Hippocampal formation (tissue), 2 donors: ENCODE measurements at regions not wholly inside any gene's neighbourhood (a gene's known extent, or its start where the extent isn't known, plus 50 kb on each side); places are given as distances from the start of the nearest gene placed in this dataset.

Experiments used
- DNase-seq, 2 donors: peaks; one replicate each; lab custom pipeline; 2025; lab: John Stamatoyannopoulos, UW

- DNase-seq = no peak
Observed at GRCh38 chr1:58000116-58000515, 546.4 kb downstream of the OMA1 start.

GRCh38 chr1:57996400-57996799 is 550.1 kb downstream of the OMA1 start:
- DNase-seq = no peak

GRCh38 chr1:57991289-57991688 is 555.2 kb downstream of the OMA1 start:
- no peak for DNase-seq

- DNase-seq = no peak
Observed at GRCh38 chr1:57989877-57990276, 556.6 kb downstream of the OMA1 start.

GRCh38 chr1:57987523-57987922 is 559.0 kb downstream of the OMA1 start:
- no peak for DNase-seq

GRCh38 chr1:57986432-57986831 is 560.1 kb downstream of the OMA1 start:
- DNase-seq = no peak

- no peak for DNase-seq
Observed at GRCh38 chr1:57984277-57984676, 560.4 kb upstream of the DAB1 start.

- DNase-seq = no peak
Observed at GRCh38 chr1:57983441-57983840, 559.6 kb upstream of the DAB1 start.

GRCh38 chr1:57982852-57983251 is 559.0 kb upstream of the DAB1 start:
- DNase-seq = no peak

GRCh38 chr1:57976216-57976615 is 552.4 kb upstream of the DAB1 start:
- no peak for DNase-seq

GRCh38 chr1:57968321-57968720 is 544.5 kb upstream of the DAB1 start:
- DNase-seq = no peak

GRCh38 chr1:57966751-57967406 is 543.0 kb upstream of the DAB1 start:
- DNase-seq = no peak

- no peak for DNase-seq
Observed at GRCh38 chr1:57966340-57966739, 542.5 kb upstream of the DAB1 start.

- DNase-seq = no peak
Observed at GRCh38 chr1:57963581-57963980, 539.7 kb upstream of the DAB1 start.

GRCh38 chr1:57959531-57960241 is 535.8 kb upstream of the DAB1 start:
- DNase-seq = peak; percentile 28 to 55

GRCh38 chr1:57957576-57957975 is 533.7 kb upstream of the DAB1 start:
- DNase-seq = no peak

GRCh38 chr1:57951390-57951789 is 527.5 kb upstream of the DAB1 start:
- no peak for DNase-seq

GRCh38 chr1:57949168-57949567 is 525.3 kb upstream of the DAB1 start:
- no peak for DNase-seq

GRCh38 chr1:57947471-57947870 is 523.6 kb upstream of the DAB1 start:
- DNase-seq = no peak

- no peak for DNase-seq
Observed at GRCh38 chr1:57945045-57945444, 521.2 kb upstream of the DAB1 start.

- no peak for DNase-seq
Observed at GRCh38 chr1:57943365-57943764, 519.5 kb upstream of the DAB1 start.

- DNase-seq = no peak
Observed at GRCh38 chr1:57934745-57935144, 510.9 kb upstream of the DAB1 start.

- DNase-seq = no peak
Observed at GRCh38 chr1:57927003-57927402, 503.1 kb upstream of the DAB1 start.

- DNase-seq = no peak
Observed at GRCh38 chr1:57926025-57926552, 502.2 kb upstream of the DAB1 start.
